Fibroblast of lung (primary cell): ENCODE measurements at regions not wholly inside any gene's neighbourhood (a gene's known extent, or its start where the extent isn't known, plus 50 kb on each side); places are given as distances from the start of the nearest gene placed in this dataset.

Source experiments
- CTCF ChIP-seq, 2 donors: IDR thresholded peaks in 1 of 2; conservative IDR thresholded peaks in 1 of 2; 1 replicate in 1 of 2; 2 replicates in 1 of 2; pipeline ENCODE4 v1.5.1; 2011 to 2012; ENCODE audit warnings: low read length in 2 of 2, control low read depth in 1 of 2, inconsistent platforms in 1 of 2, low read depth in 1 of 2, mild to moderate bottlenecking in 1 of 2
- EZH2 ChIP-seq: IDR thresholded peaks from 2 replicates; pipeline ENCODE4 v1.5.1; 2012; ENCODE audit warnings: low read length, control low read depth, mild to moderate bottlenecking; ENCODE audit errors: missing control alignments

- no peak for TF ChIP-seq CTCF (conservative IDR thresholded peaks at IDR 0.05 in 1 of 2, IDR thresholded peaks at IDR 0.05 in 1 of 2; ENCODE audit: low read depth in 1 of 2, low read length in 2 of 2)
- no peak for TF ChIP-seq EZH2
Measured at GRCh38 chr11:92152245-92152644, 72.4 kb upstream of the FAT3 start.
